ENCODE measurements at regions not wholly inside any gene's neighbourhood (a gene's known extent, or its start where the extent isn't known, plus 50 kb on each side); places are given as distances from the start of the nearest gene placed in this dataset.

DNA sequence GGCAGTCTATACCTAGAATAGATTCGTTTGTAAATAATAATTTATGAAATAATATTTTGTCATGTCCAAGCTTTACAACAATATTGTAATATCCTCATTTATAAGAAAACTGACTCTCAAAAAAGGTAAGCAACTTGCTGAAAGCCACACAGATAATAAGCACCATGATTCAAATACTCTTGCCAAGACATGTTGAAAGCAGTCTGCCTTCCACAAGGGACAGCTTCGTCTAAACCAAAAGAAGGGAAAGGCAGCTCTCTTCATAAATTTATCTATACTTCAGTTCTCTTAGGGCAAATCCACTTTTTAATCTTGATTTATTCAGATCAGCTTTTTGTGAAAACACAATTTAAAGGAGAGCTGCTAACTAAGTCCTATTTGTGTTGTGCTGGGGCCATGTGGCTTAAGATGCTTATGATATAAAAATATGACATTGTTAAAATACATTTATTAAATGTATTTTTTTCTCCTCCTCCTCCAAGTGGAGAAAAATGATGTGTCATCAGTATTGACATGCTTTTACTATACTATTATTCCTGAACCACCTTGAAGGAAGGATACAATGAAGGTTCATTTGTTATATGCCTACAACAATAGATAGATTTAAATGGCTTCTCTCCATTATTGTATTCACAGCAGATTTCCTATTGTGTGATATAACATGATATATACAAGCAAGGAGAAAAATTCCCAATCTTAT, 737.0 kb downstream of the HDGFL1 start:
- TF ChIP-seq FOXO1 (CRISPR knock-in tag; IDR thresholded peaks at IDR 0.05) (no peak), HCFC1 (IDR thresholded peaks at IDR 0.05; ENCODE audit: low read depth, low read length) (no peak), ZNF292 (CRISPR knock-in tag; IDR thresholded peaks at IDR 0.05; ENCODE audit: borderline replicate concordance, low read depth) (no peak)

Data from HepG2 (cell line).